ENCODE measurements at regions not wholly inside any gene's neighbourhood (a gene's known extent, or its start where the extent isn't known, plus 50 kb on each side); places are given as distances from the start of the nearest gene placed in this dataset.
"Not testable (repeated sequence)": the region's sequence is repeated elsewhere in the genome, so short reads cannot be mapped to it uniquely, and the experiment has no call there.

GRCh38 chr7:65762712-65763111, 110.2 kb upstream of the VKORC1L1 start:
- intact Hi-C loops (cut with micrococcal nuclease; ENCODE audit: unreplicated experiment); TF ChIP-seq EP300 (CRISPR knock-in tag; IDR thresholded peaks at IDR 0.05; ENCODE audit: borderline replicate concordance); LCORL (IDR thresholded peaks at IDR 0.05); FOXP1 (IDR thresholded peaks at IDR 0.05); NR2F6 (IDR thresholded peaks at IDR 0.05): not testable (repeated sequence)
- TF ChIP-seq EP300 (IDR thresholded peaks at IDR 0.05; ENCODE audit: low read depth in 2 of 2, low read length in 2 of 2) (0 out of 4 replicates have a peak, but pooled peaks of 1 of the 2 experiments have one; percentile 38), POLR2G (IDR thresholded peaks at IDR 0.05; ENCODE audit: low read depth, low read length) (0 out of 2 replicates have a peak, but pooled peaks have one; percentile 28), GATAD2A (CRISPR knock-in tag; IDR thresholded peaks at IDR 0.05) (peak; percentile 59), FOSL1 (CRISPR knock-in tag; IDR thresholded peaks at IDR 0.05; ENCODE audit: borderline replicate concordance) (peak; percentile 82; the same call in 1 of the 2 replicates), PPARG (CRISPR knock-in tag; conservative IDR thresholded peaks at IDR 0.05) (peak; percentile 49; the same call in 1 of the 2 replicates), SOX5 (CRISPR knock-in tag; IDR thresholded peaks at IDR 0.05; ENCODE audit: borderline replicate concordance) (peak; percentile 49; the same call in 1 of the 2 replicates), FOXP4 (CRISPR knock-in tag; IDR thresholded peaks at IDR 0.05) (peak; percentile 74), LCORL (CRISPR knock-in tag; IDR thresholded peaks at IDR 0.05) (0 out of 2 replicates have a peak, but pooled peaks have one; percentile 35), RXRB (CRISPR knock-in tag; IDR thresholded peaks at IDR 0.05; ENCODE audit: borderline replicate concordance) (peak; percentile 52), JUND (CRISPR knock-in tag; IDR thresholded peaks at IDR 0.05) (peak; percentile 85), FOXP1 (CRISPR knock-in tag; IDR thresholded peaks at IDR 0.05) (peak; percentile 74), MIXL1 (CRISPR knock-in tag; IDR thresholded peaks at IDR 0.05) (peak; percentile 48; the same call in 1 of the 2 replicates), RARA (CRISPR knock-in tag; IDR thresholded peaks at IDR 0.05) (peak; percentile 64; the same call in 1 of the 2 replicates), SAP130 (CRISPR knock-in tag; IDR thresholded peaks at IDR 0.05; ENCODE audit: low read depth) (peak; percentile 58), JUNB (CRISPR knock-in tag; IDR thresholded peaks at IDR 0.05; ENCODE audit: borderline replicate concordance) (peak; percentile 73; the same call in 1 of the 2 replicates), FOSL2 (CRISPR knock-in tag; IDR thresholded peaks at IDR 0.05) (peak; percentile 86), NR2F6 (CRISPR knock-in tag; IDR thresholded peaks at IDR 0.05) (peak; percentile 51; the same call in 1 of the 2 replicates), KLF16 (CRISPR knock-in tag; IDR thresholded peaks at IDR 0.05) (0 out of 4 replicates have a peak, but pooled peaks of 1 of the 2 experiments have one; percentile 23), HMG20A (CRISPR knock-in tag; IDR thresholded peaks at IDR 0.05; ENCODE audit: borderline replicate concordance) (peak; percentile 29; the same call in 1 of the 2 replicates), PAXIP1 (CRISPR knock-in tag; conservative IDR thresholded peaks at IDR 0.05) (peak; percentile 65), ZNF143 (CRISPR knock-in tag; IDR thresholded peaks at IDR 0.05) (0 out of 2 replicates have a peak, but pooled peaks have one; percentile 44)

More at GRCh38 chr7:65762712-65763111, 110.2 kb upstream of the VKORC1L1 start:
- H3K27me3 ChIP-seq (ENCODE audit: control insufficient read depth in 1 of 2, insufficient read depth in 2 of 2, low read length in 2 of 2); H2AFZ ChIP-seq (ENCODE audit: low read length); H4K20me1 ChIP-seq (ENCODE audit: insufficient read depth, low read length); H3K79me2 ChIP-seq (ENCODE audit: insufficient read depth, low read length); H3K9ac ChIP-seq (ENCODE audit: insufficient read depth, low read depth, low read length); H3K4me3 ChIP-seq (replicated peaks in 1 of 3; ENCODE audit: insufficient read depth in 1 of 3, low read depth in 2 of 3, low read length in 3 of 3); H3K36me3 ChIP-seq (replicated peaks in 1 of 2; ENCODE audit: control insufficient read depth in 1 of 2, insufficient read depth in 2 of 2, low read length in 2 of 2); H3K9me3 ChIP-seq (ENCODE audit: low read length); in situ Hi-C loops (cut with HindIII; ENCODE audit: extremely low pct_ligation_motif_present, low pct_unique_long_range_greater_than_20kb); CTCF ChIA-PET (ENCODE audit: low intra/inter-chr PET ratio, low total read pairs): not testable (repeated sequence)
- Histone ChIP-seq H3K4me1 (ENCODE audit: insufficient read depth, low read length) (peaks cover 27% of the 10 kb centered on the region), H3K27ac (ENCODE audit: extremely low read length, insufficient read depth, low read length) (peak overlapping the region; percentile 44), H3K4me2 (ENCODE audit: low read depth, low read length) (0 out of 2 replicates have a peak overlapping the region, but pooled peaks have one; percentile 12)
- WGBS (ENCODE audit: low lambda C conversion rate), result 9% methylated on average over 3 of the region's 3 CpGs
- DNase-seq (ENCODE audit: low spot score), result peak; percentile 63
- ATAC-seq, result peak; percentile 77
- peak; percentile 70 for FAIRE-seq
- BruUV-seq (replicated peaks), result TSS peak; percentile 41
- POLR2A ChIA-PET, result interaction anchor here (1.1 kb wide), 2 partner anchors 9 to 11 kb away, joined by 3 to 4 read pairs; no protein-coding TSS in a partner anchor
